Embryonic facial prominence (tissue), 1 donor: ENCODE measurements at regions not wholly inside any gene's neighbourhood (a gene's known extent, or its start where the extent isn't known, plus 50 kb on each side); places are given as distances from the start of the nearest gene placed in this dataset.

ENCODE experiments used
- DNase-seq: peaks from one replicate; pipeline ENCODE4 v3.0.0-alpha.2; 2016; ENCODE audit errors: extremely low spot score

GRCh38 chr2:15701341-15701907 lies 109.8 kb downstream of the DDX1 start:
- DNase-seq: no peak

GRCh38 chr2:15701991-15702390 lies 110.3 kb downstream of the DDX1 start:
- DNase-seq: no peak

- DNase-seq: no peak
Measured at GRCh38 chr2:15702452-15702851, 110.8 kb downstream of the DDX1 start.

- DNase-seq: no peak
Measured at GRCh38 chr2:15703365-15703869, 111.7 kb downstream of the DDX1 start.

- DNase-seq: no peak
Measured at GRCh38 chr2:15704086-15704787, 112.6 kb downstream of the DDX1 start.

GRCh38 chr2:15704788-15705115 lies 113.1 kb downstream of the DDX1 start:
- no peak for DNase-seq

- no peak for DNase-seq
Measured at GRCh38 chr2:15705310-15705709, 113.6 kb downstream of the DDX1 start.

- no peak for DNase-seq
Measured at GRCh38 chr2:15705839-15706386, 114.2 kb downstream of the DDX1 start.

GRCh38 chr2:15706424-15706823 lies 114.8 kb downstream of the DDX1 start:
- no peak for DNase-seq

GRCh38 chr2:15706986-15707632 lies 115.4 kb downstream of the DDX1 start:
- no peak for DNase-seq

GRCh38 chr2:15708161-15708560 lies 116.5 kb downstream of the DDX1 start:
- DNase-seq: no peak

GRCh38 chr2:15708865-15709820 lies 117.5 kb downstream of the DDX1 start:
- no peak for DNase-seq

- DNase-seq: no peak
Measured at GRCh38 chr2:15711126-15711860, 119.6 kb downstream of the DDX1 start.

GRCh38 chr2:15712551-15713342 lies 121.1 kb downstream of the DDX1 start:
- DNase-seq: no peak

GRCh38 chr2:15713475-15713874 lies 121.8 kb downstream of the DDX1 start:
- DNase-seq: no peak

- DNase-seq: no peak
Measured at GRCh38 chr2:15714002-15714401, 122.3 kb downstream of the DDX1 start.

GRCh38 chr2:15714609-15715008 lies 122.9 kb downstream of the DDX1 start:
- no peak for DNase-seq

- no peak for DNase-seq
Measured at GRCh38 chr2:15715596-15715995, 123.9 kb downstream of the DDX1 start.

- DNase-seq: no peak
Measured at GRCh38 chr2:15718103-15718943, 126.7 kb downstream of the DDX1 start.
